GM19043 (cell line): ENCODE measurements at regions not wholly inside any gene's neighbourhood (a gene's known extent, or its start where the extent isn't known, plus 50 kb on each side); places are given as distances from the start of the nearest gene placed in this dataset.

Experiments used
- ATAC-seq: cut with Tn5 transposase; IDR thresholded peaks from one replicate; pipeline ENCODE4 v1.9.1; 2021; ENCODE audit warnings: low read depth; ENCODE audit not compliant: unreplicated experiment

- ATAC-seq, result peak; percentile 87
Measured at GRCh38 chr9:105141146-105141975, 103.1 kb upstream of the SLC44A1 start.

- no peak for ATAC-seq
Measured at GRCh38 chr9:105141976-105142250, 102.5 kb upstream of the SLC44A1 start.

- no peak for ATAC-seq
Measured at GRCh38 chr9:105142406-105143135, 101.9 kb upstream of the SLC44A1 start.

- ATAC-seq, result no peak
Measured at GRCh38 chr9:105143136-105143430, 101.4 kb upstream of the SLC44A1 start.

- no peak for ATAC-seq
Measured at GRCh38 chr9:105144076-105144475, 100.4 kb upstream of the SLC44A1 start.

GRCh38 chr9:105144841-105145240, 99.6 kb upstream of the SLC44A1 start:
- ATAC-seq, result no peak

- no peak for ATAC-seq
Measured at GRCh38 chr9:105146677-105147076, 97.8 kb upstream of the SLC44A1 start.

GRCh38 chr9:105147110-105147871, 97.2 kb upstream of the SLC44A1 start:
- ATAC-seq, result no peak

GRCh38 chr9:105148328-105149006, 96.0 kb upstream of the SLC44A1 start:
- ATAC-seq, result no peak

- ATAC-seq, result no peak
Measured at GRCh38 chr9:105150991-105151685, 93.3 kb upstream of the SLC44A1 start.

GRCh38 chr9:105151686-105151995, 92.8 kb upstream of the SLC44A1 start:
- no peak for ATAC-seq

- ATAC-seq, result no peak
Measured at GRCh38 chr9:105154723-105155191, 89.7 kb upstream of the SLC44A1 start.

GRCh38 chr9:105157171-105157583, 87.3 kb upstream of the SLC44A1 start:
- ATAC-seq, result peak; percentile 70

- ATAC-seq, result no peak
Measured at GRCh38 chr9:105158020-105158419, 86.4 kb upstream of the SLC44A1 start.

- no peak for ATAC-seq
Measured at GRCh38 chr9:105158898-105159297, 85.6 kb upstream of the SLC44A1 start.

GRCh38 chr9:105168870-105169319, 75.6 kb upstream of the SLC44A1 start:
- ATAC-seq, result no peak

- ATAC-seq, result no peak
Measured at GRCh38 chr9:105171076-105171475, 73.4 kb upstream of the SLC44A1 start.

GRCh38 chr9:105171589-105171988, 72.9 kb upstream of the SLC44A1 start:
- ATAC-seq, result no peak

GRCh38 chr9:105172436-105172835, 72.0 kb upstream of the SLC44A1 start:
- no peak for ATAC-seq

GRCh38 chr9:105173306-105173705, 71.1 kb upstream of the SLC44A1 start:
- no peak for ATAC-seq
